H1 (cell line): ENCODE measurements at regions not wholly inside any gene's neighbourhood (a gene's known extent, or its start where the extent isn't known, plus 50 kb on each side); places are given as distances from the start of the nearest gene placed in this dataset.

ENCODE experiments used
- EGR1 ChIP-seq: IDR thresholded peaks from 2 replicates; pipeline ENCODE4 v1.6.1; 2011; ENCODE audit warnings: low read depth, low read length, borderline replicate concordance
- EZH2 ChIP-seq: fragments of 200-600 bp; sonication (generic); IDR thresholded peaks from 2 replicates; pipeline ENCODE4 v1.7.1; 2012; ENCODE audit warnings: low read depth, mild to moderate bottlenecking, moderate library complexity, low read length, inconsistent platforms; ENCODE audit not compliant: severe bottlenecking
- FOSL1 ChIP-seq: IDR thresholded peaks from 2 replicates; pipeline ENCODE4 v1.6.1; 2011; ENCODE audit warnings: mild to moderate bottlenecking, low read depth, low read length, moderate library complexity; ENCODE audit not compliant: insufficient read depth
- KDM1A ChIP-seq: fragments of 200-600, 300-600 bp; sonication (generic); IDR thresholded peaks from 2 replicates; pipeline ENCODE4 v1.7.1; 2016; ENCODE audit warnings: mild to moderate bottlenecking, low read length, borderline replicate concordance
- KDM4A ChIP-seq: IDR thresholded peaks from one replicate; pipeline ENCODE4 v1.7.1; 2012; ENCODE audit warnings: low read depth, mild to moderate bottlenecking, moderate library complexity, low read length, inconsistent platforms; ENCODE audit not compliant: severe bottlenecking
- NANOG ChIP-seq: IDR thresholded peaks from 2 replicates; pipeline ENCODE4 v1.6.1; 2011; ENCODE audit warnings: low read length, low read depth, mild to moderate bottlenecking, inconsistent platforms; ENCODE audit not compliant: insufficient read depth, poor library complexity, severe bottlenecking
- POLR2A ChIP-seq, 2 experiments: IDR thresholded peaks; 1 replicate in 1 of 2; 2 replicates in 1 of 2; pipeline ENCODE4 v1.6.1; 2011; ENCODE audit warnings: low read depth in 2 of 2, low read length in 2 of 2, mild to moderate bottlenecking in 2 of 2; ENCODE audit errors: control extremely low read depth in 1 of 2
- RBBP5 ChIP-seq: IDR thresholded peaks from 2 replicates; pipeline ENCODE4 v1.7.1; 2012; ENCODE audit warnings: low read depth, mild to moderate bottlenecking, inconsistent platforms, low read length, moderate library complexity, borderline replicate concordance
- RNF2 ChIP-seq: fragments of 200-900, 300-1000 bp; sonication (generic); IDR thresholded peaks from 2 replicates; pipeline ENCODE4 v1.7.1; 2016; ENCODE audit warnings: borderline replicate concordance, low read depth, mild to moderate bottlenecking, antibody characterized with exemption, low read length; ENCODE audit not compliant: poor library complexity, severe bottlenecking; ENCODE audit errors: missing control alignments
- TAF7 ChIP-seq: optimal IDR thresholded peaks from 2 replicates; pipeline ENCODE3; 2011; ENCODE audit warnings: low read depth, mild to moderate bottlenecking, inconsistent platforms, low read length, moderate library complexity, borderline replicate concordance
- TF ChIP-seq, protein P1 (sequence below), 3 experiments: IDR thresholded peaks; 1 replicate in 2 of 3; 2 replicates in 1 of 3; pipeline versions ENCODE4 v1.5.1 to v1.6.1; 2011; ENCODE audit warnings: low read length in 3 of 3, mild to moderate bottlenecking in 3 of 3, inconsistent platforms in 2 of 3, low read depth in 1 of 3, moderate library complexity in 1 of 3; ENCODE audit not compliant: insufficient read depth in 1 of 3; ENCODE audit errors: control extremely low read depth in 1 of 3

DNA sequence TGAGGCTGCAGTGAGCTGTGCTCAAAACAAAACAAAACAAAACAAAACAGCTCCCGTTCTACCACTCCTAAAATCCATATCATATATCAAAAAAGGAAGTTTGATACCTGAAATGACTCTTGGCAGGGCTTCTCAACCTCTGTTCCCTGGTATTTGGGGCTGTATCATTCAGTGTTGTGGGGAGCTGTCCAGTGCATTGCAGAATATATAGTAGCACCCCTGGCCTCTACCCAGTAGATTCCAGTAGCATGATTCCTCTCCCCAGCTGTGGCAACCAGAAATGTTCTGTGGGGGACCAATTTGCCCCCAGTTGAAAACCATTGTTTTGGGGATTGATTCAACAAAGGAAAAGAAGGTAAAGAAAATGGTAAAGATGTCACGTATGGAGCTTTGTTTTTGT, 238.9 kb downstream of the PRL start:
- TF ChIP-seq TAF7 (no peak), EGR1 (no peak), NANOG (no peak), RBBP5 (no peak), KDM1A (no peak), POLR2A (IDR thresholded peaks at IDR 0.05; ENCODE audit: control extremely low read depth in 1 of 2, low read depth in 2 of 2, low read length in 2 of 2) (no peak), EZH2 (no peak), RNF2 (no peak), KDM4A (no peak), FOSL1 (no peak)
- TF ChIP-seq, protein P1, sequence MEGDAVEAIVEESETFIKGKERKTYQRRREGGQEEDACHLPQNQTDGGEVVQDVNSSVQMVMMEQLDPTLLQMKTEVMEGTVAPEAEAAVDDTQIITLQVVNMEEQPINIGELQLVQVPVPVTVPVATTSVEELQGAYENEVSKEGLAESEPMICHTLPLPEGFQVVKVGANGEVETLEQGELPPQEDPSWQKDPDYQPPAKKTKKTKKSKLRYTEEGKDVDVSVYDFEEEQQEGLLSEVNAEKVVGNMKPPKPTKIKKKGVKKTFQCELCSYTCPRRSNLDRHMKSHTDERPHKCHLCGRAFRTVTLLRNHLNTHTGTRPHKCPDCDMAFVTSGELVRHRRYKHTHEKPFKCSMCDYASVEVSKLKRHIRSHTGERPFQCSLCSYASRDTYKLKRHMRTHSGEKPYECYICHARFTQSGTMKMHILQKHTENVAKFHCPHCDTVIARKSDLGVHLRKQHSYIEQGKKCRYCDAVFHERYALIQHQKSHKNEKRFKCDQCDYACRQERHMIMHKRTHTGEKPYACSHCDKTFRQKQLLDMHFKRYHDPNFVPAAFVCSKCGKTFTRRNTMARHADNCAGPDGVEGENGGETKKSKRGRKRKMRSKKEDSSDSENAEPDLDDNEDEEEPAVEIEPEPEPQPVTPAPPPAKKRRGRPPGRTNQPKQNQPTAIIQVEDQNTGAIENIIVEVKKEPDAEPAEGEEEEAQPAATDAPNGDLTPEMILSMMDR (IDR thresholded peaks at IDR 0.05; ENCODE audit: control extremely low read depth in 1 of 3, insufficient read depth in 1 of 3, low read depth in 1 of 3, low read length in 3 of 3) = no peak
